ENCODE measurements at regions not wholly inside any gene's neighbourhood (a gene's known extent, or its start where the extent isn't known, plus 50 kb on each side); places are given as distances from the start of the nearest gene placed in this dataset.

DNA sequence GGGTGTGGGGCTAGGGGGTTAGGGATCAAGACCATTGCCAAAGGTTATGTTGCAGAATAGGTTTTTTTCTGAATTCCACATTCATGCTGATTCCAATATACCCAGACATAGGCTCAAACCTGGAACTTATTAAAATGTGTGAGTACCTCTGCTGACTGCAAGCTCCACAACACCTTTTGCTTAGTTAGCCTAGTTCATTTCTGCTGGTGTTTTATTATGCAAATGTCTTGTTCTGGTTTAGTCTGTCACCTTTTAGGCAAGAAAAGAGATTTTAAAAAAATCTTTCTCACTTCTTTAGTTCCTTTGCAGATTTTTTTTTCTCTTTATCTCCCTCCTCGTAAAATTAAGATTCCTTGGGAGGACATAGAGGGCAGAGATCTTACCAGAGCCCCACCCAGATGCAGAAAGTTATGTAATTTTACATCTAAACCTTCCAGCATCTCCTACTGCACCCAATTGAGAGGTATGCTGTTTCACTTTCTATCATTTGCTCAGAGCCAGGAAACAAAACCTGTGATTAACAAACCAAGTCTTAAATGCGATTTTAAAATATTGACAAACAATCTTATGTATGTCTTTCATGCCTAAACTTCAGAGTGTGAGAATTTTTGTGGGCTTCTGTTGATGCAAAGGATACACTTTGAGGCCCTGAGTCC lies 190.7 kb upstream of the CLNK start:
- H3K4me3 ChIP-seq (ENCODE audit: low read length) = no peak overlapping the region
- DNase-seq (ENCODE audit: low read depth) = no peak
- TF ChIP-seq CTCF (IDR thresholded peaks at IDR 0.05; ENCODE audit: insufficient read depth, low read depth, low read length, missing control alignments) = no peak

DNA sequence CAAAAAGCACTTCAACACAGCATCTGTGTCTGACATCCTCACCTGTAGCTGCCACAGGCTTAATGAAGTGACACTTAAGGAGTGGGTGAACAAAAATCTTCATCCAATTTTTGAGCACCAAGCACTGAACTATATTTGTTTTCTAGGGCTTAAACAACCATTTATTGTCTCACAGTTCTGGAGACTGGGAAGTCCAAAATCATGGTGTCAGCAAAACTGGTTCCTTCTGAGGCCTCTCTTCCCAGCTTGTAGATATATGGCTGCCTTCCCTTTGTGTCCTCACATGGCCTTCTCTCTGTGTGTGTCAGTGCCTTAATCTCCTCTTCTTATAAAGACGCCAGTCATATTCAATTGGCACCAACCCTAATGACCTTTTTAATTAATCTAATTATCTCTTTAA lies 189.2 kb upstream of the CLNK start:
- DNase-seq (ENCODE audit: low read depth) = no peak
- no peak for TF ChIP-seq CTCF (IDR thresholded peaks at IDR 0.05; ENCODE audit: insufficient read depth, low read depth, low read length, missing control alignments)
- no peak overlapping the region for H3K4me3 ChIP-seq (ENCODE audit: low read length)

GRCh38 chr4:10872833-10873517 lies 188.4 kb upstream of the CLNK start:
- DNase-seq (ENCODE audit: low read depth) = no peak
- TF ChIP-seq CTCF (IDR thresholded peaks at IDR 0.05; ENCODE audit: insufficient read depth, low read depth, low read length, missing control alignments) = no peak
- H3K4me3 ChIP-seq (ENCODE audit: low read length) = no peak overlapping the region

DNA sequence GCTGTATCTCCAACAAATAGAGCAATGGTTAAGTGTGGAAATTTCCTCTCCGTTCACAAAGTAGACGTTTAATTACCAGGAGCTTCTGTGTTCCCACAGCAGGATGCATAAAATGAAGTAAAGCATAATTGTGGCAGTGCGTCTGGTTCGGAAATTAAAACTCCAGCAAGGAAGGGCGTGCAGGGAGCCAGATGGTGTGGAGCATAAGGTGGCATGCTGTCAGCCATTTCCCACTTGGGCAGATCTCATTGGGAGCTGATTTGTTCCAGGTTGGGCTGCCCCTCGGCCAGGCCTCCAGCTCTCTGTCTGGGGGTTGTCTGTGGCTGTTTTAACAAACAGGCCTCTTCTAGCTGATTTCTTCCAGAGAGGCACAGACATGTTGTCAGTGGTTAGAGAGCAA lies 182.1 kb upstream of the CLNK start:
- no peak for TF ChIP-seq CTCF (IDR thresholded peaks at IDR 0.05; ENCODE audit: insufficient read depth, low read depth, low read length, missing control alignments)

DNA sequence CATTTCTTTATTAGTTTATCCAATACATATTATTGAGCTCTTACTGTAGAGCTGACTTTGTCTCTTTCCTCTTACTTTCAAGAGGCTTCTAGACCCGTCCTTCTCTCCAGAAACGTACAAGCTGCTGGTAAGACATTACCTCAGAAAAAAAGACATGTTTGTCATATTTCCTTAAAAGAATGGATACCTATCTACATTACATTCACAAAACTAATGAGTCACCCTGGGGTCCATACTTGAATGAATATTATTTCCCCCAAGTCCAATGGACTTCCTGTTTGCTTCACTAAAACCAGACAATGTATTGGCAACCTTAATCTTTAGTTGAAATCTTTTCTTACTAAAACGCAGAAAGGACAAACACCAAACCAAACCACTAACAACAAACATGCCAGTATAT lies 176.5 kb upstream of the CLNK start:
- DNase-seq (ENCODE audit: low read depth) = no peak
- no peak for TF ChIP-seq CTCF (IDR thresholded peaks at IDR 0.05; ENCODE audit: insufficient read depth, low read depth, low read length, missing control alignments)
- H3K4me3 ChIP-seq (ENCODE audit: low read length) = no peak overlapping the region

More for the DNA sequence above, 182.1 kb upstream of the CLNK start:
- DNase-seq (ENCODE audit: low read depth) = no peak
- no peak overlapping the region for H3K4me3 ChIP-seq (ENCODE audit: low read length)

DNA sequence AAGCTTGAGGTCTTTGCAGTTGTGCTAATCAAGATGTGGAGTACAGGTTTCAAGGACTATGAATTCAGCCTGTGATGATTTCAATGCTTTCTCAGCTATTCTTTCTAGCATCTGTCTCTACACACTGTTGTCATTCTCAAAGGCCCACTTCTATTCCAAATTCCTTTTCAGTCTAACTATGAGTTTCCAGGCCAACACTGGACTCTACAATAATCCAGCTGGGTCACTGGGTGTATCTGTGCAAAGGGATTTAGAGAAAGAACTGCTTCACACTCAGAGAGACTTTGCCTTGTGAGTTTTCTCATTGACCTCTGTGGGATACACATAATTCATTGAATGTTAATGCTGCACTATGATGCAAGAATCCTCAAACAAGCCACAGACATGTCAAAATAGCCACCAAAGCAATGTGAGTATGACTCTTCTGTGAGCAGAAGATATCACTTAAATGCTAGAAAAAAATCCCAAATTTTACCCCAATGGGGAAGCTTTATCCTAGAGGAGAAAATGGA lies 171.8 kb upstream of the CLNK start:
- DNase-seq (ENCODE audit: low read depth) = no peak
- TF ChIP-seq CTCF (IDR thresholded peaks at IDR 0.05; ENCODE audit: insufficient read depth, low read depth, low read length, missing control alignments) = no peak
- no peak overlapping the region for H3K4me3 ChIP-seq (ENCODE audit: low read length)
